ENCODE measurements at regions not wholly inside any gene's neighbourhood (a gene's known extent, or its start where the extent isn't known, plus 50 kb on each side); places are given as distances from the start of the nearest gene placed in this dataset.
"Not testable (repeated sequence)": the region's sequence is repeated elsewhere in the genome, so short reads cannot be mapped to it uniquely, and the experiment has no call there.

DNA sequence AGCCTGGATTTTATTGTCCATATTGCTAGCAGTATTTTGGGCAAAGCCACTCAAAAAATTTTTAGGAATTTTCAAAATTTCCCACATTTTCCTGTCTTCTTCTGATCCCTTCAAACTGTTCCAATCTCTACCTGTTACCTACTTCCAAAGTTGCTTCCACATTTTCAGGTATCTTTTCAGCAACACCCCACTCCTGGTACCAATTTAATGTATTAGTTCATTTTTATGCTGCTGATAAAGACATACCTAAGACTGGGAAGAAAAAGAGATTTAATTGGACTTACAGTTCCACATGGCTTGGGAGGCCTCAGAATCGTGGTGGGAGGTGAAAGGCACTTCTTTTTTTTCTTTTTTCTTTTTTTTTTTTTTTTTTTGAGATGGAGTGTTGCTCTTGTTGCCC is 73.6 kb upstream of the COL1A2 start:
- H3K79me1 ChIP-seq (replicated peaks; ENCODE audit: low read length, poor library complexity, severe bottlenecking); H3K14ac ChIP-seq (ENCODE audit: low read length in 2 of 2); H3K36me3 ChIP-seq (ENCODE audit: control insufficient read depth in 1 of 2, insufficient read depth in 2 of 2, low read depth in 1 of 2, low read length in 2 of 2); H3K18ac ChIP-seq (ENCODE audit: low read depth in 1 of 2, low read length in 2 of 2); H2AK5ac ChIP-seq (ENCODE audit: low read length, severe bottlenecking); H2BK12ac ChIP-seq (ENCODE audit: low read length in 2 of 2); DNase-seq; H3K27ac ChIP-seq (ENCODE audit: low read length, poor library complexity, severe bottlenecking); H2AFZ ChIP-seq (ENCODE audit: low read depth, low read length); H3K23ac ChIP-seq (ENCODE audit: low read length in 2 of 2); H2BK5ac ChIP-seq (ENCODE audit: low read depth, low read length, poor library complexity, severe bottlenecking); H3K27me3 ChIP-seq (ENCODE audit: control insufficient read depth in 1 of 2, insufficient read depth in 1 of 2, low read length in 2 of 2); H3K4me2 ChIP-seq (ENCODE audit: low read length, poor library complexity, severe bottlenecking); H4K8ac ChIP-seq (ENCODE audit: low read length); H4K91ac ChIP-seq (ENCODE audit: low read length); H2BK120ac ChIP-seq (ENCODE audit: low read depth, low read length); H3K4ac ChIP-seq (ENCODE audit: low read depth in 1 of 2, low read length in 2 of 2); H2BK15ac ChIP-seq (ENCODE audit: low read depth, poor library complexity, severe bottlenecking); H3K9ac ChIP-seq (ENCODE audit: low read length); H3K4me1 ChIP-seq (ENCODE audit: control insufficient read depth, insufficient read depth, low read depth, low read length): not testable (repeated sequence)
- WGBS = 100% methylated on average over 1 of the region's 1 CpG
- H3K4me3 ChIP-seq (ENCODE audit: insufficient read depth in 1 of 2, low read depth in 1 of 2, low read length in 2 of 2) = peak overlapping the region in 1 of 2 experiments; percentile 48
- H3K9me3 ChIP-seq (ENCODE audit: control insufficient read depth, low read length) = peaks cover 35% of the 10 kb centered on the region

GRCh38 chr7:94323844-94324243 is 70.9 kb upstream of the COL1A2 start:
- H2BK5ac ChIP-seq (ENCODE audit: low read depth, low read length, poor library complexity, severe bottlenecking) = peak overlapping the region; percentile 70
- WGBS = 84% methylated on average over 4 of the region's 4 CpGs
- H2AFZ ChIP-seq (ENCODE audit: low read depth, low read length) = no peak overlapping the region
- no peaks in the 10 kb centered on the region for H3K4me1 ChIP-seq (ENCODE audit: control insufficient read depth, insufficient read depth, low read depth, low read length)
- H4K91ac ChIP-seq (ENCODE audit: low read length) = no peak overlapping the region
- no peak overlapping the region for H2BK12ac ChIP-seq (ENCODE audit: low read length in 2 of 2)
- no peaks in the 10 kb centered on the region for H3K79me1 ChIP-seq (replicated peaks; ENCODE audit: low read length, poor library complexity, severe bottlenecking)
- no peaks in the 10 kb centered on the region for H3K36me3 ChIP-seq (ENCODE audit: control insufficient read depth in 1 of 2, insufficient read depth in 2 of 2, low read depth in 1 of 2, low read length in 2 of 2)
- DNase-seq = no peak
- no peak overlapping the region for H3K4me2 ChIP-seq (ENCODE audit: low read length, poor library complexity, severe bottlenecking)
- H3K27ac ChIP-seq (ENCODE audit: low read length, poor library complexity, severe bottlenecking) = peak overlapping the region; percentile 88
- H2BK120ac ChIP-seq (ENCODE audit: low read depth, low read length) = no peak overlapping the region
- peak overlapping the region; percentile 81 for H3K9ac ChIP-seq (ENCODE audit: low read length)
- no peak overlapping the region for H3K23ac ChIP-seq (ENCODE audit: low read length in 2 of 2)
- H4K8ac ChIP-seq (ENCODE audit: low read length) = no peak overlapping the region
- no peak overlapping the region for H2AK5ac ChIP-seq (ENCODE audit: low read length, severe bottlenecking)
- peaks cover 32% of the 10 kb centered on the region for H3K9me3 ChIP-seq (ENCODE audit: control insufficient read depth, low read length)
- no peaks in the 10 kb centered on the region for H3K27me3 ChIP-seq (ENCODE audit: control insufficient read depth in 1 of 2, insufficient read depth in 1 of 2, low read length in 2 of 2)
- H3K18ac ChIP-seq (ENCODE audit: low read depth in 1 of 2, low read length in 2 of 2) = no peak overlapping the region
- H2BK15ac ChIP-seq (ENCODE audit: low read depth, poor library complexity, severe bottlenecking) = no peak overlapping the region
- H3K4me3 ChIP-seq (ENCODE audit: insufficient read depth in 1 of 2, low read depth in 1 of 2, low read length in 2 of 2) = peak overlapping the region in 1 of 2 experiments; percentile 6
- H3K14ac ChIP-seq (ENCODE audit: low read length in 2 of 2) = no peak overlapping the region
- H3K4ac ChIP-seq (ENCODE audit: low read depth in 1 of 2, low read length in 2 of 2) = no peak overlapping the region

DNA sequence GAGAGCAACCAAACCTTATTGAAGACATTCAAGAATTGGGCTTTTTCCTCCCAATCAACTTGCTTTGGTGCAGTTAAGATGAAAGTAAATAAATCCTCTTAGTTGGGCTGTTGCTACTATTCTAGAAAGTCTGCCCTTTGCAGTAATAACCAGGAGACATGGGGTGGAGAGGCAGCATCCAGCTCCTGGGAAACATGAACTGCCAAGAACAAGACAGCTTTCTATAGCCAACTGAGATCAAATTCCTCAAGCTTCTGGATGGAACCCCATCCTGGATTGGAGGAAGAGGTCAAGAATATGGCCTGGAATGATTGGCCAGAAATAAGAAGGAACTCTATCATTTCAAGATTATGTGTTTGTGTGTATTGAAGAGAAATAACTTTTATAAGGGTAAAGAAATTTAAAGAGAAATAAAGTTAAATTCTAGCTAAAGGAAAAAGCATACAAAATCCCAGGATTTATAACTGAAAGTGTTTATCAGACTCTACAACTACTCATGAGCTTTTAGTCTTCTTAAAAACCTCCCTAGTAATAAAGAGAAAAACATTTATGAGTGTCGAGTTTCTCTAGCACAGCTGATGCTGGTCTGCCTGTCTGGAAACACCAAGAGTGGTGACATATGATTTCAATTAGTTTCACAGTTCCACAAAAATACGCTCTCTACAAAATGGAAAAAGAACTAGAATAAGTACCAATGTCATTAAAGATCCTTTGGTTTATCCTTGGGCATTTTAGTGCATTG is 70.1 kb upstream of the COL1A2 start:
- H2AFZ ChIP-seq (ENCODE audit: low read depth, low read length) = no peak overlapping the region
- 90% methylated on average over 1 of the region's 2 CpGs for WGBS
- no peak overlapping the region for H2BK120ac ChIP-seq (ENCODE audit: low read depth, low read length)

DNA sequence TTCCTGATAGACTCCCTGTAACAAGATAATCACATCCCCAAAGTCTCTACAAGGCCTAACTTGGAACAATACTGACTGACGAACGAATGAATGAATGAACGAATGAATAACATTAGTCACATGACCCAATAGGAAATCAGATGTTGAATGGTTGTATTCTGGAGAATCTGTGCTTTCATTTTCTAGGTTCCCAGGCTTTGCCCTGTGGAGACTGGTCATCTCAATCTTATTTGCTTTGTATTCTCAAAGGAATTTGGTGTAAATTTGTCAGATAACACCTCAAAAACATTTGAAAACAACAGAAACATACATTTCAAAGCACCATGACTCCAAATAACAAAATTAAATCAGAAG is 69.6 kb upstream of the COL1A2 start:
- Histone ChIP-seq H3K36me3 (ENCODE audit: control insufficient read depth in 1 of 2, insufficient read depth in 2 of 2, low read depth in 1 of 2, low read length in 2 of 2) (no peaks in the 10 kb centered on the region), H3K4me1 (ENCODE audit: control insufficient read depth, insufficient read depth, low read depth, low read length) (no peaks in the 10 kb centered on the region), H4K91ac (ENCODE audit: low read length) (no peak overlapping the region), H2BK15ac (ENCODE audit: low read depth, poor library complexity, severe bottlenecking) (no peak overlapping the region), H2AK5ac (ENCODE audit: low read length, severe bottlenecking) (no peak overlapping the region), H2AFZ (ENCODE audit: low read depth, low read length) (no peak overlapping the region), H3K79me1 (replicated peaks; ENCODE audit: low read length, poor library complexity, severe bottlenecking) (no peaks in the 10 kb centered on the region), H4K8ac (ENCODE audit: low read length) (no peak overlapping the region), H2BK120ac (ENCODE audit: low read depth, low read length) (no peak overlapping the region), H3K18ac (ENCODE audit: low read depth in 1 of 2, low read length in 2 of 2) (no peak overlapping the region), H2BK5ac (ENCODE audit: low read depth, low read length, poor library complexity, severe bottlenecking) (no peak overlapping the region), H3K27ac (ENCODE audit: low read length, poor library complexity, severe bottlenecking) (no peak overlapping the region), H2BK12ac (ENCODE audit: low read length in 2 of 2) (no peak overlapping the region), H3K23ac (ENCODE audit: low read length in 2 of 2) (no peak overlapping the region), H3K4me2 (ENCODE audit: low read length, poor library complexity, severe bottlenecking) (no peak overlapping the region), H3K27me3 (ENCODE audit: control insufficient read depth in 1 of 2, insufficient read depth in 1 of 2, low read length in 2 of 2) (no peaks in the 10 kb centered on the region), H3K14ac (ENCODE audit: low read length in 2 of 2) (no peak overlapping the region), H3K4ac (ENCODE audit: low read depth in 1 of 2, low read length in 2 of 2) (no peak overlapping the region), H3K9ac (ENCODE audit: low read length) (peak overlapping the region; percentile 81), H3K4me3 (ENCODE audit: insufficient read depth in 1 of 2, low read depth in 1 of 2, low read length in 2 of 2) (peak overlapping the region in 1 of 2 experiments; percentile 6), H3K9me3 (ENCODE audit: control insufficient read depth, low read length) (peaks cover 19% of the 10 kb centered on the region)
- no peak for DNase-seq
- WGBS = 100% methylated on average over 3 of the region's 3 CpGs

More for the DNA sequence above, 70.1 kb upstream of the COL1A2 start:
- H3K9ac ChIP-seq (ENCODE audit: low read length) = peak overlapping the region; percentile 81
- H2AK5ac ChIP-seq (ENCODE audit: low read length, severe bottlenecking) = no peak overlapping the region
- H2BK15ac ChIP-seq (ENCODE audit: low read depth, poor library complexity, severe bottlenecking) = no peak overlapping the region
- H3K4me2 ChIP-seq (ENCODE audit: low read length, poor library complexity, severe bottlenecking) = no peak overlapping the region
- H4K8ac ChIP-seq (ENCODE audit: low read length) = no peak overlapping the region
- no peak overlapping the region for H3K14ac ChIP-seq (ENCODE audit: low read length in 2 of 2)
- no peaks in the 10 kb centered on the region for H3K27me3 ChIP-seq (ENCODE audit: control insufficient read depth in 1 of 2, insufficient read depth in 1 of 2, low read length in 2 of 2)
- no peak overlapping the region for H4K91ac ChIP-seq (ENCODE audit: low read length)
- H3K4me3 ChIP-seq (ENCODE audit: insufficient read depth in 1 of 2, low read depth in 1 of 2, low read length in 2 of 2) = peak overlapping the region in 1 of 2 experiments; percentile 6
- no peak for DNase-seq
- H2BK12ac ChIP-seq (ENCODE audit: low read length in 2 of 2) = no peak overlapping the region
- H3K27ac ChIP-seq (ENCODE audit: low read length, poor library complexity, severe bottlenecking) = peak overlapping the region; percentile 0
- no peak overlapping the region for H2BK5ac ChIP-seq (ENCODE audit: low read depth, low read length, poor library complexity, severe bottlenecking)
- no peaks in the 10 kb centered on the region for H3K36me3 ChIP-seq (ENCODE audit: control insufficient read depth in 1 of 2, insufficient read depth in 2 of 2, low read depth in 1 of 2, low read length in 2 of 2)
- H3K4me1 ChIP-seq (ENCODE audit: control insufficient read depth, insufficient read depth, low read depth, low read length) = no peaks in the 10 kb centered on the region
- no peak overlapping the region for H3K23ac ChIP-seq (ENCODE audit: low read length in 2 of 2)
- no peak overlapping the region for H3K4ac ChIP-seq (ENCODE audit: low read depth in 1 of 2, low read length in 2 of 2)
- no peak overlapping the region for H3K18ac ChIP-seq (ENCODE audit: low read depth in 1 of 2, low read length in 2 of 2)
- H3K79me1 ChIP-seq (replicated peaks; ENCODE audit: low read length, poor library complexity, severe bottlenecking) = no peaks in the 10 kb centered on the region
- peaks cover 25% of the 10 kb centered on the region for H3K9me3 ChIP-seq (ENCODE audit: control insufficient read depth, low read length)

All from mesenchymal stem cell (in vitro differentiated cells and primary cell).